NB4 (cell line): ENCODE measurements at regions not wholly inside any gene's neighbourhood (a gene's known extent, or its start where the extent isn't known, plus 50 kb on each side); places are given as distances from the start of the nearest gene placed in this dataset.
A peak's percentile ranks its signal among the peaks of the same experiment; 100 is the strongest.
"Not testable (repeated sequence)": the region's sequence is repeated elsewhere in the genome, so short reads cannot be mapped to it uniquely, and the experiment has no call there.

ENCODE experiments used
- DNase-seq: peaks from one replicate; pipeline ENCODE4 v3.0.0; 2010; ENCODE audit warnings: low read depth
- H3K4me3 ChIP-seq: one replicate; pipeline ENCODE4 v1.5.1; 2011; ENCODE audit warnings: mild to moderate bottlenecking, low read depth, low read length, moderate library complexity
- CTCF ChIP-seq: IDR thresholded peaks from one replicate; pipeline ENCODE4 v1.5.1; 2012; ENCODE audit warnings: low read depth, low read length
- MAX ChIP-seq: IDR thresholded peaks from 2 replicates; pipeline ENCODE4 v1.6.1; 2011; ENCODE audit warnings: low read depth, low read length
- MYC ChIP-seq: IDR thresholded peaks from 2 replicates; pipeline ENCODE4 v1.6.1; 2011; ENCODE audit warnings: low read depth, low read length
- POLR2A ChIP-seq: IDR thresholded peaks from 2 replicates; pipeline ENCODE4 v1.6.1; 2011; ENCODE audit warnings: mild to moderate bottlenecking; ENCODE audit not compliant: insufficient read length; ENCODE audit errors: extremely low read depth

GRCh38 chr3:163504974-163505373, 1573.3 kb downstream of the SI start:
- no peak for DNase-seq
- H3K4me3 ChIP-seq, result no peak overlapping the region
- TF ChIP-seq MAX (no peak), POLR2A (no peak), MYC (no peak), CTCF (no peak)

- not testable (repeated sequence) for H3K4me3 ChIP-seq
Observed at GRCh38 chr3:163499736-163500219, 1578.5 kb downstream of the SI start.

GRCh38 chr3:163498842-163499735, 1579.2 kb downstream of the SI start:
- not testable (repeated sequence) for H3K4me3 ChIP-seq, DNase-seq

More at GRCh38 chr3:163499736-163500219, 1578.5 kb downstream of the SI start:
- DNase-seq, result not testable (repeated sequence)

GRCh38 chr3:163491714-163492113, 1586.6 kb downstream of the SI start:
- TF ChIP-seq POLR2A, result no peak
- TF ChIP-seq MAX, result no peak
- TF ChIP-seq MYC, result no peak
- TF ChIP-seq CTCF, result no peak
- no peak overlapping the region for H3K4me3 ChIP-seq
- DNase-seq, result no peak

- no peak overlapping the region for H3K4me3 ChIP-seq
- TF ChIP-seq POLR2A (no peak), CTCF (peak; percentile 69)
- DNase-seq, result peak; percentile 61
Observed at GRCh38 chr3:163490119-163490518, 1588.2 kb downstream of the SI start.

- TF ChIP-seq MYC (no peak), MAX (no peak), CTCF (no peak)
- no peak overlapping the region for H3K4me3 ChIP-seq
- no peak for DNase-seq
Observed at GRCh38 chr3:163482695-163483094, 1595.6 kb downstream of the SI start.

- H3K4me3 ChIP-seq, result no peak overlapping the region
- no peak for TF ChIP-seq POLR2A
- no peak for TF ChIP-seq MAX
- TF ChIP-seq CTCF, result no peak
- no peak for TF ChIP-seq MYC
- no peak for DNase-seq
Observed at GRCh38 chr3:163481738-163482137, 1596.6 kb downstream of the SI start.
